ENCODE measurements at regions not wholly inside any gene's neighbourhood (a gene's known extent, or its start where the extent isn't known, plus 50 kb on each side); places are given as distances from the start of the nearest gene placed in this dataset.
"Not testable (repeated sequence)": the region's sequence is repeated elsewhere in the genome, so short reads cannot be mapped to it uniquely, and the experiment has no call there.

GRCh38 chr6:112974931-112975330 is 627.8 kb downstream of the RFPL4B start:
- DNase-seq (ENCODE audit: low read depth in 2 of 2, low spot score in 1 of 2), result not testable (repeated sequence)

- not testable (repeated sequence) for DNase-seq (ENCODE audit: low read depth in 2 of 2, low spot score in 1 of 2)
Observed at GRCh38 chr6:112976579-112976978, 629.4 kb downstream of the RFPL4B start.

- no peak for DNase-seq (ENCODE audit: low read depth in 2 of 2, low spot score in 1 of 2)
Observed at GRCh38 chr6:112979830-112980229, 632.7 kb downstream of the RFPL4B start.

GRCh38 chr6:112980676-112981075 is 633.5 kb downstream of the RFPL4B start:
- DNase-seq (ENCODE audit: low read depth in 2 of 2, low spot score in 1 of 2), result no peak

- DNase-seq (ENCODE audit: low read depth in 2 of 2, low spot score in 1 of 2), result no peak
Observed at GRCh38 chr6:112983713-112984261, 636.7 kb downstream of the RFPL4B start.

- no peak for DNase-seq (ENCODE audit: low read depth in 2 of 2, low spot score in 1 of 2)
Observed at GRCh38 chr6:112984899-112985298, 637.8 kb downstream of the RFPL4B start.

- no peak for DNase-seq (ENCODE audit: low read depth in 2 of 2, low spot score in 1 of 2)
Observed at GRCh38 chr6:112986321-112986720, 639.2 kb downstream of the RFPL4B start.

GRCh38 chr6:112988748-112989147 is 641.6 kb downstream of the RFPL4B start:
- DNase-seq (ENCODE audit: low read depth in 2 of 2, low spot score in 1 of 2), result no peak

GRCh38 chr6:112990971-112991370 is 643.8 kb downstream of the RFPL4B start:
- DNase-seq (ENCODE audit: low read depth in 2 of 2, low spot score in 1 of 2), result no peak

GRCh38 chr6:112991912-112992311 is 644.8 kb downstream of the RFPL4B start:
- no peak for DNase-seq (ENCODE audit: low read depth in 2 of 2, low spot score in 1 of 2)

GRCh38 chr6:112997421-112998085 is 650.4 kb downstream of the RFPL4B start:
- DNase-seq (ENCODE audit: low read depth in 2 of 2, low spot score in 1 of 2), result no peak

GRCh38 chr6:113004054-113004453 is 656.9 kb downstream of the RFPL4B start:
- no peak for DNase-seq (ENCODE audit: low read depth in 2 of 2, low spot score in 1 of 2)

GRCh38 chr6:113004470-113005270 is 657.5 kb downstream of the RFPL4B start:
- no peak for DNase-seq (ENCODE audit: low read depth in 2 of 2, low spot score in 1 of 2)

- DNase-seq (ENCODE audit: low read depth in 2 of 2, low spot score in 1 of 2), result no peak
Observed at GRCh38 chr6:113006494-113006893, 659.4 kb downstream of the RFPL4B start.

GRCh38 chr6:113009682-113010081 is 662.6 kb downstream of the RFPL4B start:
- no peak for DNase-seq (ENCODE audit: low read depth in 2 of 2, low spot score in 1 of 2)

GRCh38 chr6:113010196-113010989 is 663.3 kb downstream of the RFPL4B start:
- no peak for DNase-seq (ENCODE audit: low read depth in 2 of 2, low spot score in 1 of 2)

GRCh38 chr6:113011389-113011788 is 664.3 kb downstream of the RFPL4B start:
- no peak for DNase-seq (ENCODE audit: low read depth in 2 of 2, low spot score in 1 of 2)

GRCh38 chr6:113011801-113012200 is 664.7 kb downstream of the RFPL4B start:
- no peak for DNase-seq (ENCODE audit: low read depth in 2 of 2, low spot score in 1 of 2)

GRCh38 chr6:113015249-113015648 is 668.1 kb downstream of the RFPL4B start:
- DNase-seq (ENCODE audit: low read depth in 2 of 2, low spot score in 1 of 2), result no peak

- no peak for DNase-seq (ENCODE audit: low read depth in 2 of 2, low spot score in 1 of 2)
Observed at GRCh38 chr6:113017353-113017752, 670.2 kb downstream of the RFPL4B start.

- no peak for DNase-seq (ENCODE audit: low read depth in 2 of 2, low spot score in 1 of 2)
Observed at GRCh38 chr6:113018351-113019151, 671.4 kb downstream of the RFPL4B start.

Data from stimulated activated CD8-positive, alpha-beta memory T cell treated with anti-CD3 and anti-CD28 coated beads, Interleukin-4, amount 100 ng/mL, for 4 hours (primary cell).